ENCODE measurements at regions not wholly inside any gene's neighbourhood (a gene's known extent, or its start where the extent isn't known, plus 50 kb on each side); places are given as distances from the start of the nearest gene placed in this dataset.

DNA sequence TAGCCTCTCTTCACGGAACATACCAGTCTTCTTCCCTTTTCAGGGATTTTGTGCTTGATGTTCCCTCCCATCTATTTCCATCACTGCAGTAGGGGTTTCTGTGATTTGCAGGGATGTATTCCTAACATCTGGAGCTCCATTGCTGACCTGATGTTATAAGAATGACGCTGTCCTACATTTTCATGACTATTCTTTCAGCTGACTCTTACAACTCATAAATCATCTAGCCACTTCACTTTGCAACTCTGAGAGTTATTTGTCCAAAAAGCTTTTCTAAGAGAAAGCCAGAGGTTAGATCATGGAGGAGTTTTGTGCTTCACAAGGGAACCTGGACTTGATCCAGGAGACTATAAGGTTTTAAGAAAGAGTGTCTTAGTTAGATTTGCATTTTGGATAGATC, 116.6 kb upstream of the FAR2 start:
- TF ChIP-seq, protein P1, sequence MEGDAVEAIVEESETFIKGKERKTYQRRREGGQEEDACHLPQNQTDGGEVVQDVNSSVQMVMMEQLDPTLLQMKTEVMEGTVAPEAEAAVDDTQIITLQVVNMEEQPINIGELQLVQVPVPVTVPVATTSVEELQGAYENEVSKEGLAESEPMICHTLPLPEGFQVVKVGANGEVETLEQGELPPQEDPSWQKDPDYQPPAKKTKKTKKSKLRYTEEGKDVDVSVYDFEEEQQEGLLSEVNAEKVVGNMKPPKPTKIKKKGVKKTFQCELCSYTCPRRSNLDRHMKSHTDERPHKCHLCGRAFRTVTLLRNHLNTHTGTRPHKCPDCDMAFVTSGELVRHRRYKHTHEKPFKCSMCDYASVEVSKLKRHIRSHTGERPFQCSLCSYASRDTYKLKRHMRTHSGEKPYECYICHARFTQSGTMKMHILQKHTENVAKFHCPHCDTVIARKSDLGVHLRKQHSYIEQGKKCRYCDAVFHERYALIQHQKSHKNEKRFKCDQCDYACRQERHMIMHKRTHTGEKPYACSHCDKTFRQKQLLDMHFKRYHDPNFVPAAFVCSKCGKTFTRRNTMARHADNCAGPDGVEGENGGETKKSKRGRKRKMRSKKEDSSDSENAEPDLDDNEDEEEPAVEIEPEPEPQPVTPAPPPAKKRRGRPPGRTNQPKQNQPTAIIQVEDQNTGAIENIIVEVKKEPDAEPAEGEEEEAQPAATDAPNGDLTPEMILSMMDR (IDR thresholded peaks at IDR 0.05; ENCODE audit: low read depth, low read length, missing control alignments): no peak
- no peak for DNase-seq (ENCODE audit: low read depth)
- no peak overlapping the region for H3K4me3 ChIP-seq (ENCODE audit: low read depth, low read length)

DNA sequence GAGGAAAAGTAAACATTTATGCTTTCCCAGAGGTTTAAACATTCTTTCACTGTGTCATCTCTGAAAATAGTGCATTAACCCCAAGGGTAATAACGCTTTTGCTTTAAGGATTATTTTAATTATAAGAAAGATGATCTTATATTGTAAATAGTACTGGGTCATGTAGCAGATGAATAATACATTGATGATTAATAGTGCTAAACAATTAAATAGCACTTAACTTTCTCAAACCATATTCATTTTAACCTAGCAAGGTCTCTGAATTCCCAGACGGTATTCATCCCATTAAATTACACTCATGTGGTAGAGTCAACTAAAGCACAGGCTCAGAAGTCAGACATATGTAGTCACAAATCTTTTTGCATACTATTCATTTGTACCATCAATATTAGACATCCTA, 115.6 kb upstream of the FAR2 start:
- H3K4me3 ChIP-seq (ENCODE audit: low read depth, low read length): no peak overlapping the region
- no peak for DNase-seq (ENCODE audit: low read depth)
- TF ChIP-seq, protein P1 (IDR thresholded peaks at IDR 0.05; ENCODE audit: low read depth, low read length, missing control alignments): no peak

DNA sequence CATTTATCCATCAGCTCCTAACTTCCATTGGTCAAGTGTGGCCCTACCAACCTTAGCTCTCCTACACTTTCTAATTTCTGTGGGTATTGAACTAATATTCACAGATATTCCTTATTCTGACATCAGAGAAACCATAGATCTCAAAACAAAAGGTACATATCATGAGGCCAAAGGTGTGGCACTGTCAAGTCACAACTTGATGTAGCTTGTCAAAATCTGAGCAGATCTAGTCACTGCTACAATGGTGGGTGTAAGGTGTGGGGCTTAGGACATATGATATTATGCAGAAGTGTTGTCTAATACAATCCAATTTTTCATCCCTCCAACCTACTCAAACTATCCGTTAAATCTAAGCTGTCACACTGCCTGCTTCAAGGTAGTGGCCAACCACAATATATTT, 114.0 kb upstream of the FAR2 start:
- TF ChIP-seq, protein P1 (IDR thresholded peaks at IDR 0.05; ENCODE audit: low read depth, low read length, missing control alignments): no peak
- H3K4me3 ChIP-seq (ENCODE audit: low read depth, low read length): no peak overlapping the region
- no peak for DNase-seq (ENCODE audit: low read depth)

DNA sequence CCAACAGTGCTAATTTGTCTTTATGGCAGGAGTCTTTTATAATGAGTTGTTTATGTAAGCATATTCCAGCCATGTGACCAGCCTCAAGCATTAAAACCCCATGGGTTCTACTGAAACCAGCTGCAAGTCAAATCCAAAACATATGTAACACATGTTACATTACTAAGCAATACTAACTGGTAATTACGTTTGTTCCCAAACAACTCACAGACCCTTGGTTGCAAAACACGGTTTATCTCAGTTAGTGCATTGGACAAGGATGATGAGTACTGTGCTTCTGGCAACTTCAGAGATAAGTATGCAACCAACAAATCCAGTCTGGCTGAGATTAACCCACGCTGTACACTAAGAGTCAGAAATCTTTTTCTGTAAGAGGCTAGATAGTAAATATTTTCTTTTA, 110.1 kb upstream of the FAR2 start:
- no peak for DNase-seq (ENCODE audit: low read depth)
- H3K4me3 ChIP-seq (ENCODE audit: low read depth, low read length): no peak overlapping the region
- TF ChIP-seq, protein P1 (IDR thresholded peaks at IDR 0.05; ENCODE audit: low read depth, low read length, missing control alignments): no peak

DNA sequence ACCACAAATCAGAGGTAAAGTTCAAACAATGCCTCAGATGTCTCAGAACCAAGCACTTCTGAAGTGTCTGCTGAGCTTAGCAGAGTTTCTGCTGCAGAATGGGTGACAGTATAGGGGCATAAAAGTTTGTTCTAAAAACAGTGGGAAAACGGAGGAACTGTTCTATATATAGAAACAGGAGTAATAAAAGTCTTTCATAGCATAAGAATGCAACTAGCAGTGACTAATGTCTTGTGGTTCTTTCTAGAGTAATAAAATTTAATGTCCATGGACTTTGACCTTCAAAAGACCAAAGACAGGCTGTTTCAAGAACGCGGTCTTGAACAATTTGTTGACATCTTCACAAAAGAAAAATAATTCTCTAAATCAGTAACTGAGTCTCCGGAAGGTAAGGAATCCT, 107.5 kb upstream of the FAR2 start:
- H3K4me3 ChIP-seq (ENCODE audit: low read depth, low read length): no peak overlapping the region
- DNase-seq (ENCODE audit: low read depth): no peak
- TF ChIP-seq, protein P1 (IDR thresholded peaks at IDR 0.05; ENCODE audit: low read depth, low read length, missing control alignments): no peak

DNA sequence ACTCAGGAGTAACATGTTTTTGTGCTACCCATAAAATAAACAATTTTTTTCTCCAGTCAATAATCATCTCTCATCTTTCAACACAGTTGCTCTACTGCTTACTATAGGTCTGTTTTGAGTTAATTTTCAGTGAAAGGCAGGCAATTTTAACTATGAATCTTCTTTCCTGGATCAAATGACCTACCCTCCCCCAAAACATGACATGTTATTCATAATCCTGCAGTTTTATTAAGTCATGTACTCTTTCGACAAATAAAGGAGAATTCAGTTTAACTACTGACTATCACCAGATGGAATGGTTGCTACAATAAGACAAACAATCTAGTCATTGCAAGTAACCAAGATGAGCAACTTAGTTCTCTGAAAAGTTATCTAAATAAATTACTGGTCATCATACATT, 106.0 kb upstream of the FAR2 start:
- H3K4me3 ChIP-seq (ENCODE audit: low read depth, low read length): no peak overlapping the region
- TF ChIP-seq, protein P1 (IDR thresholded peaks at IDR 0.05; ENCODE audit: low read depth, low read length, missing control alignments): no peak
- DNase-seq (ENCODE audit: low read depth): no peak

DNA sequence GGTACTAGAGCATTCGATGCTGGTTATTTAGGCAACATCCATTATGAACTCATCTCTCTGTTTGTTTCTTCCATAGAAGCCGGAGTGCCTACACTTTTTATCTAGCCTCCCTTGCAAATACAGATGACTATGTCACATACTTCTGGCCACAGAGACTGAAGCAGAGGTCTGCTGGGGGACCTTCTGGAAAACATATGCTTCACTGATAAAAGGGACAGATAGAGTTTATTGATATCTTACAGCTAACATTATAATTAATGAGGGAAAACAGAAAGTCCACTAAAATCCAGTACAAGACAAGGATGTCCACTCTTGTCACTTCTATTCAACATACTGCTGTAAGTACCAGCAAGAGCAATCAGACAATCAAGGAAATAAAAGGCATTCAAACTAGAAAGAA, 104.3 kb upstream of the FAR2 start:
- H3K4me3 ChIP-seq (ENCODE audit: low read depth, low read length): no peak overlapping the region
- no peak for DNase-seq (ENCODE audit: low read depth)
- TF ChIP-seq, protein P1 (IDR thresholded peaks at IDR 0.05; ENCODE audit: low read depth, low read length, missing control alignments): no peak

All from GM12864 (cell line).